Ovary (tissue), 7 donors: ENCODE measurements at regions not wholly inside any gene's neighbourhood (a gene's known extent, or its start where the extent isn't known, plus 50 kb on each side); places are given as distances from the start of the nearest gene placed in this dataset.
"Not testable (repeated sequence)": the region's sequence is repeated elsewhere in the genome, so short reads cannot be mapped to it uniquely, and the experiment has no call there.

Source experiments
- DNase-seq, 5 donors: peaks; one replicate each; pipeline ENCODE4 v3.0.0-alpha.2; 2019 to 2020
- H3K27ac ChIP-seq, 2 donors: fragments of 200-600 bp; one replicate each; pipeline versions ENCODE4 v1.5.1 to v1.8.0; 2019 to 2022
- H3K27me3 ChIP-seq: fragments of 200-600 bp; one replicate; pipeline ENCODE4 v1.8.0; 2022
- H3K36me3 ChIP-seq: fragments of 200-600 bp; sonication (generic); one replicate; pipeline ENCODE4 v1.5.1; 2019
- H3K4me1 ChIP-seq: one replicate; pipeline ENCODE4 v1.8.1; 2013; ENCODE audit warnings: mild to moderate bottlenecking, moderate library complexity; ENCODE audit not compliant: insufficient read depth
- H3K4me3 ChIP-seq: fragments of 200-600 bp; sonication (generic); one replicate; pipeline ENCODE4 v1.5.1; 2017
- H3K9me3 ChIP-seq, 2 donors: fragments of 200-600 bp in 1 of 2; sonication (generic) in 1 of 2; one replicate each; pipeline versions ENCODE4 v1.5.1 to v1.8.1; 2013 to 2019; ENCODE audit warnings: mild to moderate bottlenecking in 1 of 2, moderate library complexity in 1 of 2
- CTCF ChIP-seq, 3 donors: fragments of 450-650 bp in 2 of 3; fragments of 200-600 bp in 1 of 3; IDR thresholded peaks; one replicate each; pipeline versions ENCODE4 v1.5.1 to v1.8.0; 2016 to 2022; ENCODE audit warnings: antibody characterized with exemption in 3 of 3, mild to moderate bottlenecking in 1 of 3
- EP300 ChIP-seq: sonication (generic); formaldehyde crosslinking; IDR thresholded peaks from one replicate; pipeline ENCODE4 v1.6.1; 2017; ENCODE audit warnings: antibody characterized with exemption
- POLR2A ChIP-seq: fragments of 450-650 bp; IDR thresholded peaks from one replicate; pipeline ENCODE4 v1.6.1; 2017; ENCODE audit warnings: antibody characterized with exemption, mild to moderate bottlenecking, moderate library complexity
- WGBS, 3 donors: extraction: QIAGEN DNeasy Blood & Tissue Kit in 1 of 3; methylation state at CpG; one replicate each; pipeline versions ENCODE4 v1.1.5 to v1.1.7; 2013 to 2017; 5-methylcytosine and 5-hydroxymethylcytosine counted together
- intact Hi-C, 4 donors: fragments of 100-400 bp; cut with DNase I; formaldehyde crosslinking; loops; one replicate each; pipeline versions ENCODE4 v1.11.0 to v1.15.1; 2022 to 2023
- donor health status: DM: no; HTN: no; CAD: no; lungs with moderate emphysema.
- donor health status: DM: no; HTN: no; CAD: no.
- donor health status: Bipolar disorder and iron deficiency.
- donor health status: DM: no; HTN: no; CAD: no.
- donor health status: DM: yes; HTN: yes; CAD: no.

DNA sequence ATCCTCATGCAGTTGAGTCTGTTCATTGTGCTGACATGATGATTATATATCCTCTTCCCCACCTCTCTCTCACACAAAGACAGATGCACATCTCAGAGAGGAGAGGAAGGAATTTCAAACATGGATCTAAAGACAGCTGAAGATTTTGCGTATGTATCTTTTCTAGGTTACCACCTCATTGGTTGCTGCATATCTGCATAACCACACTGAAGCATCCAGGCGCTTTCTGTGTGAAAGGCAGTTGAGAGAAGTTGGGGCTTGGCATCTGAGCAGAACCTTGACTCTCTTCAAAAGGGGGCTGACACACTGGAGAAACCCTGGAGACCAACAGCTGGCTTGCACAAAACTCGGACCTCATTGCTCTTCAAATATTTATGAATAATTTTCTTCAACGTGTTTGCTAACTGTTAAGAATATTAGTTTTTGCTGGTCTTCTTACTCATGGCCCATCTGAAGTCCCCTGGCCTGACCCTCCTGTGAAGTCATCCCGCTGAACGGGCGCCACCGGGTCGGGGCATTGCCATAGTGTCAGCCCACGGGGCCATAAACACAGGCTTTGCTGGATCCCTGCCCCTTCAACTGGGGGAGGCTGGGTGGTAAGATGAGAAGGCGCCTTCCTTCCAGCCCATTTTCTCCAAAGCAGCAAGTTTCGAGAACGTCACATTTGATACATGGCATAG lies 593.2 kb upstream of the CLINT1 start:
- no peak for DNase-seq
- H3K36me3 ChIP-seq = no peaks in the 10 kb centered on the region
- H3K4me1 ChIP-seq = peaks cover 10% of the 10 kb centered on the region
- TF ChIP-seq POLR2A = no peak
- TF ChIP-seq CTCF (IDR thresholded peaks at IDR 0.05) = no peak
- no peak for TF ChIP-seq EP300
- H3K27me3 ChIP-seq = no peaks in the 10 kb centered on the region
- no peak overlapping the region for H3K27ac ChIP-seq
- intact Hi-C loops = no loop called here
- no peak overlapping the region for H3K4me3 ChIP-seq
- WGBS, 3 donors = 82 to 89% (median 84%) methylated on average over 13 of the region's 13 CpGs
- no peaks in the 10 kb centered on the region for H3K9me3 ChIP-seq

GRCh38 chr5:158451203-158451992 lies 592.5 kb upstream of the CLINT1 start:
- H3K36me3 ChIP-seq = no peaks in the 10 kb centered on the region
- intact Hi-C loops = no loop called here
- no peaks in the 10 kb centered on the region for H3K9me3 ChIP-seq
- TF ChIP-seq CTCF (IDR thresholded peaks at IDR 0.05) = no peak
- no peak for TF ChIP-seq POLR2A
- no peak for TF ChIP-seq EP300
- peaks cover 9% of the 10 kb centered on the region for H3K4me1 ChIP-seq
- peak in 1 of 5 donors; percentile 37 for DNase-seq
- no peak overlapping the region for H3K27ac ChIP-seq
- 65 to 75% (median 69%) methylated on average over 8 of the region's 8 CpGs for WGBS, 3 donors
- no peak overlapping the region for H3K4me3 ChIP-seq
- no peaks in the 10 kb centered on the region for H3K27me3 ChIP-seq

GRCh38 chr5:158450751-158451171 lies 591.8 kb upstream of the CLINT1 start:
- no peak overlapping the region for H3K27ac ChIP-seq
- TF ChIP-seq CTCF (IDR thresholded peaks at IDR 0.05) (no peak), EP300 (no peak), POLR2A (no peak)
- peaks cover 9% of the 10 kb centered on the region for H3K4me1 ChIP-seq
- H3K36me3 ChIP-seq = no peaks in the 10 kb centered on the region
- no peaks in the 10 kb centered on the region for H3K27me3 ChIP-seq
- no peaks in the 10 kb centered on the region for H3K9me3 ChIP-seq
- no peak for DNase-seq
- intact Hi-C loops = no loop called here
- no peak overlapping the region for H3K4me3 ChIP-seq
- 27 to 56% (median 49%) methylated on average over 5 of the region's 5 CpGs for WGBS, 3 donors

GRCh38 chr5:158446761-158447160 lies 587.8 kb upstream of the CLINT1 start:
- DNase-seq, H3K4me1 ChIP-seq, H3K27me3 ChIP-seq, H3K36me3 ChIP-seq, intact Hi-C loops, H3K4me3 ChIP-seq, H3K9me3 ChIP-seq, H3K27ac ChIP-seq: not testable (repeated sequence)
- WGBS, 3 donors = 74 to 84% (median 77%) methylated on average over 6 of the region's 6 CpGs

- H3K27ac ChIP-seq, DNase-seq, H3K4me3 ChIP-seq, H3K9me3 ChIP-seq, intact Hi-C loops, H3K27me3 ChIP-seq, H3K36me3 ChIP-seq, H3K4me1 ChIP-seq: not testable (repeated sequence)
- WGBS, 3 donors = 95 to 100% (median 97%) methylated on average over 3 of the region's 3 CpGs
Measured at GRCh38 chr5:158439204-158439603, 580.3 kb upstream of the CLINT1 start.
